K562 (cell line): ENCODE measurements at regions not wholly inside any gene's neighbourhood (a gene's known extent, or its start where the extent isn't known, plus 50 kb on each side); places are given as distances from the start of the nearest gene placed in this dataset.

Source experiments
- ATAC-seq: fragments of 200-7000 bp; cut with Tn5 transposase; 3 replicates; pipeline ENCODE4 v1.9.1; 2020; ENCODE audit warnings: moderate library complexity
- BruUV-seq: library from RNA; stranded (reverse); fragments of 400-500 nt; replicated peaks from 2 replicates; lab custom pipeline; 2021; lab: Mats Ljungman, UMichigan
- CTCF ChIA-PET: fragments of 300-600 bp; formaldehyde crosslinking; extraction: SDS; loops from one replicate; lab custom pipeline; 2021; ENCODE audit warnings: low intra/inter-chr PET ratio; lab: Yijun Ruan, JAX
- POLR2A ChIA-PET: fragments of 300-600, 350-650 bp; sonication (Branson Sonifier 250); formaldehyde crosslinking; extraction: SDS; loops from one replicate; lab custom pipeline; 2021; ENCODE audit warnings: antibody characterized with exemption, inconsistent platforms; lab: Yijun Ruan, JAX
- DNase-seq, 4 experiments: peaks; one replicate each; pipeline versions ENCODE4 v3.0.0 to v3.0.0-alpha.2; 2011 to 2018; ENCODE audit warnings: low spot score in 3 of 4, mixed read lengths in 3 of 4; ENCODE audit errors: extremely low read depth in 1 of 4
- FAIRE-seq: peaks from 2 replicates; lab custom pipeline; 2011; peaks lifted over from hg19 to GRCh38; lab: Jason Lieb, UNC
- H2AFZ ChIP-seq: 2 replicates; pipeline ENCODE4 v1.6.0; 2011; ENCODE audit warnings: low read depth, low read length, control low read depth, inconsistent platforms
- H3K27ac ChIP-seq: fragments of 200-600 bp; 3 replicates; pipeline ENCODE4 v1.8.0; 2011; ENCODE audit warnings: low read depth, mild to moderate bottlenecking, control low read depth, inconsistent platforms, low read length, moderate library complexity, mixed read lengths; ENCODE audit errors: extremely low read depth
- H3K27me3 ChIP-seq, 2 experiments: fragments of 300-600 bp in 1 of 2; 2 replicates in 1 of 2; 3 replicates in 1 of 2; pipeline versions ENCODE4 v1.6.0 to v1.8.0; 2011; ENCODE audit warnings: inconsistent platforms in 2 of 2, low read length in 2 of 2, mild to moderate bottlenecking in 1 of 2, mixed read lengths in 1 of 2, moderate library complexity in 1 of 2; ENCODE audit not compliant: control insufficient read depth in 2 of 2, insufficient read depth in 2 of 2
- H3K36me3 ChIP-seq: fragments of 300-600 bp; 3 replicates; pipeline ENCODE4 v1.8.0; 2011; ENCODE audit warnings: mild to moderate bottlenecking, low read length, inconsistent platforms; ENCODE audit not compliant: control insufficient read depth, insufficient read depth
- H3K4me1 ChIP-seq, 2 experiments: fragments of 200-600 bp in 1 of 2; replicated peaks in 1 of 2; 2 replicates in 1 of 2; 3 replicates in 1 of 2; pipeline versions ENCODE4 v1.5.1 to v1.8.0; 2011; ENCODE audit warnings: inconsistent platforms in 2 of 2, low read length in 2 of 2, mild to moderate bottlenecking in 1 of 2, mixed read lengths in 1 of 2, moderate library complexity in 1 of 2; ENCODE audit not compliant: control insufficient read depth in 2 of 2, insufficient read depth in 2 of 2
- H3K4me2 ChIP-seq: 2 replicates; pipeline ENCODE4 v1.6.1; 2011; ENCODE audit warnings: low read length, control low read depth, inconsistent platforms, mixed read lengths; ENCODE audit not compliant: insufficient read depth
- H3K4me3 ChIP-seq: fragments of 200-600 bp; sonication (generic), shearing (Covaris generic); 2 replicates; pipeline ENCODE4 v1.5.1; 2016; ENCODE audit warnings: control low read depth, inconsistent platforms
- H3K79me2 ChIP-seq: fragments of 200-600 bp; 3 replicates; pipeline ENCODE4 v1.8.0; 2011; ENCODE audit warnings: low read length, inconsistent platforms; ENCODE audit not compliant: control insufficient read depth, insufficient read depth
- H3K9ac ChIP-seq, 2 experiments: 2 replicates each; pipeline versions ENCODE4 v1.6.0 to v1.6.1; 2011; ENCODE audit warnings: low read depth in 2 of 2, low read length in 2 of 2, control low read depth in 1 of 2, inconsistent platforms in 1 of 2, mild to moderate bottlenecking in 1 of 2, mixed read lengths in 1 of 2; ENCODE audit not compliant: insufficient read depth in 1 of 2
- H3K9me1 ChIP-seq: one replicate; pipeline ENCODE4 v1.6.0; 2011; ENCODE audit warnings: inconsistent platforms, mild to moderate bottlenecking, low read length, moderate library complexity; ENCODE audit not compliant: control insufficient read depth, insufficient read depth
- H3K9me3 ChIP-seq: replicated peaks from 2 replicates; pipeline ENCODE4 v1.5.1; 2011; ENCODE audit warnings: low read depth, low read length, inconsistent platforms; ENCODE audit not compliant: control insufficient read depth, insufficient read depth
- H4K20me1 ChIP-seq: replicated peaks from 2 replicates; pipeline ENCODE4 v1.6.1; 2011; ENCODE audit warnings: low read length, inconsistent platforms, mixed read lengths; ENCODE audit not compliant: control insufficient read depth, insufficient read depth
- MCM7 ChIP-seq, 2 experiments: fragments of 450-650 bp; IDR thresholded peaks; 2 replicates each; pipeline ENCODE4 v1.6.1; 2016 to 2018
- MYBL2 ChIP-seq, 2 experiments: fragments of 450-650 bp in 1 of 2; sonication (generic) in 1 of 2; formaldehyde crosslinking in 1 of 2; IDR thresholded peaks; 2 replicates each; pipeline versions ENCODE4 v1.6.1 to v1.8.1; 2017 to 2022; ENCODE audit warnings: borderline replicate concordance in 1 of 2, inconsistent platforms in 1 of 2, low read depth in 1 of 2, mild to moderate bottlenecking in 1 of 2, missing genetic modification reagents in 1 of 2, moderate library complexity in 1 of 2
- NFATC3 ChIP-seq: fragments of 450-650 bp; IDR thresholded peaks from 2 replicates; pipeline ENCODE4 v1.6.1; 2017; ENCODE audit warnings: mild to moderate bottlenecking
- RUNX1 ChIP-seq: sonication (generic); IDR thresholded peaks from 2 replicates; pipeline ENCODE4 v1.6.1; 2016; ENCODE audit warnings: antibody characterized with exemption, low read depth
- SMAD3 ChIP-seq: fragments of 450-650 bp; formaldehyde crosslinking; conservative IDR thresholded peaks from 2 replicates; pipeline ENCODE4 v1.4.0; 2020; ENCODE audit warnings: mild to moderate bottlenecking
- SMAD4 ChIP-seq: fragments of 250-450 bp; sonication (Bioruptor Pico); conservative IDR thresholded peaks from 2 replicates; pipeline ENCODE4 v1.8.0; 2021; ENCODE audit warnings: inconsistent platforms, mild to moderate bottlenecking, moderate library complexity
- TAF15 ChIP-seq: fragments of 200-400 bp; formaldehyde crosslinking; IDR thresholded peaks from 2 replicates; pipeline ENCODE4 v1.6.1; 2017; ENCODE audit warnings: mild to moderate bottlenecking, low read depth, low read length, moderate library complexity
- TRIM24 ChIP-seq, 2 experiments: fragments of 450-650 bp; IDR thresholded peaks; 2 replicates each; pipeline ENCODE4 v1.6.1; 2016
- ZNF431 ChIP-seq: sonication (generic); formaldehyde crosslinking; IDR thresholded peaks from 2 replicates; pipeline ENCODE4 v1.8.0; 2022; ENCODE audit warnings: mild to moderate bottlenecking, missing genetic modification reagents
- ZNF444 ChIP-seq: fragments of 250-450 bp; sonication (Bioruptor Pico); IDR thresholded peaks from 2 replicates; pipeline ENCODE4 v1.4.0; 2020; ENCODE audit warnings: mild to moderate bottlenecking, moderate library complexity
- ZNF785 ChIP-seq: fragments of 250-450 bp; sonication (Bioruptor Pico); IDR thresholded peaks from 2 replicates; pipeline ENCODE4 v1.4.0; 2020; ENCODE audit warnings: mild to moderate bottlenecking
- WGBS: fragments of 100-300 bp; shearing (Covaris generic); methylation state at CpG from one replicate; pipeline ENCODE4 v1.1.6; 2016; ENCODE audit warnings: low coverage, mixed read lengths; ENCODE audit not compliant: insufficient coverage; ENCODE audit errors: missing lambda C conversion rate; 5-methylcytosine and 5-hydroxymethylcytosine counted together
- in situ Hi-C: fragments of 300-500 bp; cut with MboI; formaldehyde crosslinking; loops from 4 replicates; pipeline ENCODE4 v1.15.0; 2018; ENCODE audit warnings: inconsistent platforms, mixed read lengths
- intact Hi-C: fragments of 100-400 bp; cut with micrococcal nuclease; formaldehyde crosslinking; loops from 2 replicates; pipeline ENCODE4 v1.14.2; 2022
- TF ChIP-seq, protein P1 (sequence below): fragments of 450-650 bp; IDR thresholded peaks from 2 replicates; pipeline ENCODE4 v1.7.1; 2018; ENCODE audit warnings: mild to moderate bottlenecking, low read depth; ENCODE audit not compliant: partially characterized antibody
- TF ChIP-seq, protein P2 (sequence below): fragments of 450-650 bp; IDR thresholded peaks from 2 replicates; pipeline ENCODE4 v1.6.1; 2017; ENCODE audit warnings: mild to moderate bottlenecking, moderate library complexity
- TF ChIP-seq, protein P3 (sequence below): fragments of 200-800 bp; sonication (Bioruptor generic); IDR thresholded peaks from 2 replicates; pipeline ENCODE4 v1.6.1; 2016; ENCODE audit warnings: missing genetic modification characterization, missing compliant biosample characterization

GRCh38 chr11:109954534-109954933 lies 138.7 kb upstream of the ZC3H12C start:
- H3K4me3 ChIP-seq: no peak overlapping the region
- H3K9ac ChIP-seq: no peak overlapping the region
- TF ChIP-seq MCM7 (IDR thresholded peaks at IDR 0.05): no peak
- no peak for TF ChIP-seq NFATC3
- no peak for TF ChIP-seq MYBL2 (IDR thresholded peaks at IDR 0.05; ENCODE audit: low read depth)
- TF ChIP-seq MYBL2 (CRISPR knock-in tag; IDR thresholded peaks at IDR 0.05; ENCODE audit: borderline replicate concordance): no peak
- TF ChIP-seq ZNF431 (CRISPR knock-in tag): no peak
- TF ChIP-seq TAF15: no peak
- TF ChIP-seq ZNF785 (CRISPR knock-in tag): no peak
- TF ChIP-seq ZNF444 (CRISPR knock-in tag): no peak
- TF ChIP-seq RUNX1: no peak
- no peak for TF ChIP-seq TRIM24 (IDR thresholded peaks at IDR 0.05)
- TF ChIP-seq, protein P1, sequence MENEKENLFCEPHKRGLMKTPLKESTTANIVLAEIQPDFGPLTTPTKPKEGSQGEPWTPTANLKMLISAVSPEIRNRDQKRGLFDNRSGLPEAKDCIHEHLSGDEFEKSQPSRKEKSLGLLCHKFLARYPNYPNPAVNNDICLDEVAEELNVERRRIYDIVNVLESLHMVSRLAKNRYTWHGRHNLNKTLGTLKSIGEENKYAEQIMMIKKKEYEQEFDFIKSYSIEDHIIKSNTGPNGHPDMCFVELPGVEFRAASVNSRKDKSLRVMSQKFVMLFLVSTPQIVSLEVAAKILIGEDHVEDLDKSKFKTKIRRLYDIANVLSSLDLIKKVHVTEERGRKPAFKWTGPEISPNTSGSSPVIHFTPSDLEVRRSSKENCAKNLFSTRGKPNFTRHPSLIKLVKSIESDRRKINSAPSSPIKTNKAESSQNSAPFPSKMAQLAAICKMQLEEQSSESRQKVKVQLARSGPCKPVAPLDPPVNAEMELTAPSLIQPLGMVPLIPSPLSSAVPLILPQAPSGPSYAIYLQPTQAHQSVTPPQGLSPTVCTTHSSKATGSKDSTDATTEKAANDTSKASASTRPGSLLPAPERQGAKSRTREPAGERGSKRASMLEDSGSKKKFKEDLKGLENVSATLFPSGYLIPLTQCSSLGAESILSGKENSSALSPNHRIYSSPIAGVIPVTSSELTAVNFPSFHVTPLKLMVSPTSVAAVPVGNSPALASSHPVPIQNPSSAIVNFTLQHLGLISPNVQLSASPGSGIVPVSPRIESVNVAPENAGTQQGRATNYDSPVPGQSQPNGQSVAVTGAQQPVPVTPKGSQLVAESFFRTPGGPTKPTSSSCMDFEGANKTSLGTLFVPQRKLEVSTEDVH: no peak
- no peak for TF ChIP-seq SMAD4 (CRISPR knock-in tag)
- no peak for TF ChIP-seq SMAD3 (CRISPR knock-in tag)
- TF ChIP-seq, protein P2, sequence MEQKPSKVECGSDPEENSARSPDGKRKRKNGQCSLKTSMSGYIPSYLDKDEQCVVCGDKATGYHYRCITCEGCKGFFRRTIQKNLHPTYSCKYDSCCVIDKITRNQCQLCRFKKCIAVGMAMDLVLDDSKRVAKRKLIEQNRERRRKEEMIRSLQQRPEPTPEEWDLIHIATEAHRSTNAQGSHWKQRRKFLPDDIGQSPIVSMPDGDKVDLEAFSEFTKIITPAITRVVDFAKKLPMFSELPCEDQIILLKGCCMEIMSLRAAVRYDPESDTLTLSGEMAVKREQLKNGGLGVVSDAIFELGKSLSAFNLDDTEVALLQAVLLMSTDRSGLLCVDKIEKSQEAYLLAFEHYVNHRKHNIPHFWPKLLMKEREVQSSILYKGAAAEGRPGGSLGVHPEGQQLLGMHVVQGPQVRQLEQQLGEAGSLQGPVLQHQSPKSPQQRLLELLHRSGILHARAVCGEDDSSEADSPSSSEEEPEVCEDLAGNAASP: no peak
- TF ChIP-seq, protein P3, sequence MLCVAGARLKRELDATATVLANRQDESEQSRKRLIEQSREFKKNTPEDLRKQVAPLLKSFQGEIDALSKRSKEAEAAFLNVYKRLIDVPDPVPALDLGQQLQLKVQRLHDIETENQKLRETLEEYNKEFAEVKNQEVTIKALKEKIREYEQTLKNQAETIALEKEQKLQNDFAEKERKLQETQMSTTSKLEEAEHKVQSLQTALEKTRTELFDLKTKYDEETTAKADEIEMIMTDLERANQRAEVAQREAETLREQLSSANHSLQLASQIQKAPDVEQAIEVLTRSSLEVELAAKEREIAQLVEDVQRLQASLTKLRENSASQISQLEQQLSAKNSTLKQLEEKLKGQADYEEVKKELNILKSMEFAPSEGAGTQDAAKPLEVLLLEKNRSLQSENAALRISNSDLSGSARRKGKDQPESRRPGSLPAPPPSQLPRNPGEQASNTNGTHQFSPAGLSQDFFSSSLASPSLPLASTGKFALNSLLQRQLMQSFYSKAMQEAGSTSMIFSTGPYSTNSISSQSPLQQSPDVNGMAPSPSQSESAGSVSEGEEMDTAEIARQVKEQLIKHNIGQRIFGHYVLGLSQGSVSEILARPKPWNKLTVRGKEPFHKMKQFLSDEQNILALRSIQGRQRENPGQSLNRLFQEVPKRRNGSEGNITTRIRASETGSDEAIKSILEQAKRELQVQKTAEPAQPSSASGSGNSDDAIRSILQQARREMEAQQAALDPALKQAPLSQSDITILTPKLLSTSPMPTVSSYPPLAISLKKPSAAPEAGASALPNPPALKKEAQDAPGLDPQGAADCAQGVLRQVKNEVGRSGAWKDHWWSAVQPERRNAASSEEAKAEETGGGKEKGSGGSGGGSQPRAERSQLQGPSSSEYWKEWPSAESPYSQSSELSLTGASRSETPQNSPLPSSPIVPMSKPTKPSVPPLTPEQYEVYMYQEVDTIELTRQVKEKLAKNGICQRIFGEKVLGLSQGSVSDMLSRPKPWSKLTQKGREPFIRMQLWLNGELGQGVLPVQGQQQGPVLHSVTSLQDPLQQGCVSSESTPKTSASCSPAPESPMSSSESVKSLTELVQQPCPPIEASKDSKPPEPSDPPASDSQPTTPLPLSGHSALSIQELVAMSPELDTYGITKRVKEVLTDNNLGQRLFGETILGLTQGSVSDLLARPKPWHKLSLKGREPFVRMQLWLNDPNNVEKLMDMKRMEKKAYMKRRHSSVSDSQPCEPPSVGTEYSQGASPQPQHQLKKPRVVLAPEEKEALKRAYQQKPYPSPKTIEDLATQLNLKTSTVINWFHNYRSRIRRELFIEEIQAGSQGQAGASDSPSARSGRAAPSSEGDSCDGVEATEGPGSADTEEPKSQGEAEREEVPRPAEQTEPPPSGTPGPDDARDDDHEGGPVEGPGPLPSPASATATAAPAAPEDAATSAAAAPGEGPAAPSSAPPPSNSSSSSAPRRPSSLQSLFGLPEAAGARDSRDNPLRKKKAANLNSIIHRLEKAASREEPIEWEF (CRISPR knock-in tag): no peak
- H2AFZ ChIP-seq: no peak overlapping the region
- POLR2A ChIA-PET: no interaction called here
- H3K9me1 ChIP-seq: no peaks in the 10 kb centered on the region
- no peak for ATAC-seq
- CTCF ChIA-PET: no interaction called here
- intact Hi-C loops (no loop called here), in situ Hi-C loops (loop anchor here (25.0 kb wide), 1 partner anchor 408 kb away; no protein-coding TSS in a partner anchor)
- H3K4me1 ChIP-seq: no peaks in the 10 kb centered on the region
- DNase-seq: no peak
- no peaks in the 10 kb centered on the region for H3K27me3 ChIP-seq
- H3K9me3 ChIP-seq: 0 out of 2 replicates have a peak, but pooled peaks cover 3% of the 10 kb centered on the region
- H3K4me2 ChIP-seq: no peak overlapping the region
- H3K36me3 ChIP-seq: no peaks in the 10 kb centered on the region
- H3K27ac ChIP-seq: no peak overlapping the region
- WGBS: 0% methylated on average over 2 of the region's 2 CpGs
- no peaks in the 10 kb centered on the region for H3K79me2 ChIP-seq
- no TSS peak for BruUV-seq
- H4K20me1 ChIP-seq: no peaks in the 10 kb centered on the region
- no peak for FAIRE-seq
